Astrocyte of the spinal cord (primary cell): ENCODE measurements at regions not wholly inside any gene's neighbourhood (a gene's known extent, or its start where the extent isn't known, plus 50 kb on each side); places are given as distances from the start of the nearest gene placed in this dataset.

Source experiments
- DNase-seq: peaks from one replicate; pipeline ENCODE4 v3.0.0; 2011; ENCODE audit warnings: low read depth, low spot score
- H3K4me3 ChIP-seq: 2 replicates; pipeline ENCODE4 v1.5.1; 2011; ENCODE audit warnings: low read depth, mild to moderate bottlenecking, low read length, moderate library complexity
- in situ Hi-C: cut with HindIII; loops from 2 replicates; pipeline ENCODE4 v1.10.0; 2017; ENCODE audit warnings: low sequenced_read_pairs
- TF ChIP-seq, protein P1 (sequence below): IDR thresholded peaks from 2 replicates; pipeline ENCODE4 v1.5.1; 2012; ENCODE audit warnings: low read depth, mild to moderate bottlenecking, low read length, inconsistent platforms

DNA sequence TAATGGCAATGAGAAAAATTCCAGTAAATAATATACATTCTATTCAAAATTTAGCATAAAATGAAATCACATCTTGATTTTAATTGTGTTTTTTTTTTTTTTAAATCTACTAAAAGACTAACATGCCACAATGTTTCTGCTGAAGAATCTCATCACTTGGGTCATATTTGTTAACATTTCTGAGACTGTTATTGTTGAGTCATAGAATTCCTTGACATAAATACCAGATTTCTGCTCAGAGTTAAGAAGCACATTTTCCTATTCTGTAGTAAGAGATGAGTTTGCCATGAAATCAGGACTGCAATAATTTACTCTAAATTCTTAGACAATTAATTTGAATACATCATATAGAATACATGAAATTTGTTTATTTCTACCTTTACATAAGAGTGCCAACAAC lies 154.9 kb upstream of the KYNU start:
- TF ChIP-seq, protein P1, sequence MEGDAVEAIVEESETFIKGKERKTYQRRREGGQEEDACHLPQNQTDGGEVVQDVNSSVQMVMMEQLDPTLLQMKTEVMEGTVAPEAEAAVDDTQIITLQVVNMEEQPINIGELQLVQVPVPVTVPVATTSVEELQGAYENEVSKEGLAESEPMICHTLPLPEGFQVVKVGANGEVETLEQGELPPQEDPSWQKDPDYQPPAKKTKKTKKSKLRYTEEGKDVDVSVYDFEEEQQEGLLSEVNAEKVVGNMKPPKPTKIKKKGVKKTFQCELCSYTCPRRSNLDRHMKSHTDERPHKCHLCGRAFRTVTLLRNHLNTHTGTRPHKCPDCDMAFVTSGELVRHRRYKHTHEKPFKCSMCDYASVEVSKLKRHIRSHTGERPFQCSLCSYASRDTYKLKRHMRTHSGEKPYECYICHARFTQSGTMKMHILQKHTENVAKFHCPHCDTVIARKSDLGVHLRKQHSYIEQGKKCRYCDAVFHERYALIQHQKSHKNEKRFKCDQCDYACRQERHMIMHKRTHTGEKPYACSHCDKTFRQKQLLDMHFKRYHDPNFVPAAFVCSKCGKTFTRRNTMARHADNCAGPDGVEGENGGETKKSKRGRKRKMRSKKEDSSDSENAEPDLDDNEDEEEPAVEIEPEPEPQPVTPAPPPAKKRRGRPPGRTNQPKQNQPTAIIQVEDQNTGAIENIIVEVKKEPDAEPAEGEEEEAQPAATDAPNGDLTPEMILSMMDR: no peak
- DNase-seq: peak; percentile 48
- no peak overlapping the region for H3K4me3 ChIP-seq
- in situ Hi-C loops: no loop called here

DNA sequence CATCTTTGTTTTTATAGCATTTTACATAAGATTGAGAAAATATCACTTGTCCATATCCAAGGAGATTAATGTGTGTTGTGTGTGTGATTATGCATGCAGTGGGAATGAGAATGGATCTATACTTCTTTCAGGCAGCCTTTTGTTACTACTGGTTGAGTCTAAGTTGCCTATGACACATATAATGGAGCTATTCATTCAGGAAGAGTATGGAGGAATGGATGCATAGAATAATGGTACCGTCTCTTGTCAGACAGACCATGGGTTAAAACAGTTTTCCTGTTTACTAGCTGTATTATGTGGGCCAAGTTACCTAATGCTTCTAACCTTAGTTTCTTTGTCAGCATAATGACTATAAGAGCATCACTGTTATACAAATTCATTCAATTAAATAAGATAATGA lies 155.4 kb upstream of the KYNU start:
- TF ChIP-seq, protein P1: no peak
- in situ Hi-C loops: no loop called here
- no peak overlapping the region for H3K4me3 ChIP-seq
- no peak for DNase-seq

- no peak for DNase-seq
- in situ Hi-C loops: no loop called here
- H3K4me3 ChIP-seq: no peak overlapping the region
- TF ChIP-seq, protein P1: no peak
Measured at GRCh38 chr2:142721015-142721414, 156.4 kb upstream of the KYNU start.

GRCh38 chr2:142718576-142719155 lies 158.8 kb upstream of the KYNU start:
- in situ Hi-C loops: no loop called here
- H3K4me3 ChIP-seq: no peak overlapping the region
- no peak for DNase-seq
- TF ChIP-seq, protein P1: no peak

- H3K4me3 ChIP-seq: no peak overlapping the region
- TF ChIP-seq, protein P1: no peak
- peak; percentile 73 for DNase-seq
- in situ Hi-C loops: no loop called here
Measured at GRCh38 chr2:142716463-142717242, 160.8 kb upstream of the KYNU start.

GRCh38 chr2:142714600-142714999 lies 162.9 kb upstream of the KYNU start:
- in situ Hi-C loops: no loop called here
- H3K4me3 ChIP-seq: no peak overlapping the region
- TF ChIP-seq, protein P1: no peak
- no peak for DNase-seq
